HG02981 (cell line): ENCODE measurements at regions not wholly inside any gene's neighbourhood (a gene's known extent, or its start where the extent isn't known, plus 50 kb on each side); places are given as distances from the start of the nearest gene placed in this dataset.
"Not testable (repeated sequence)": the region's sequence is repeated elsewhere in the genome, so short reads cannot be mapped to it uniquely, and the experiment has no call there.

Experiments
- ATAC-seq: cut with Tn5 transposase; IDR thresholded peaks from one replicate; pipeline ENCODE4 v1.9.1; 2021; ENCODE audit warnings: mild to moderate bottlenecking, moderate library complexity; ENCODE audit not compliant: unreplicated experiment

DNA sequence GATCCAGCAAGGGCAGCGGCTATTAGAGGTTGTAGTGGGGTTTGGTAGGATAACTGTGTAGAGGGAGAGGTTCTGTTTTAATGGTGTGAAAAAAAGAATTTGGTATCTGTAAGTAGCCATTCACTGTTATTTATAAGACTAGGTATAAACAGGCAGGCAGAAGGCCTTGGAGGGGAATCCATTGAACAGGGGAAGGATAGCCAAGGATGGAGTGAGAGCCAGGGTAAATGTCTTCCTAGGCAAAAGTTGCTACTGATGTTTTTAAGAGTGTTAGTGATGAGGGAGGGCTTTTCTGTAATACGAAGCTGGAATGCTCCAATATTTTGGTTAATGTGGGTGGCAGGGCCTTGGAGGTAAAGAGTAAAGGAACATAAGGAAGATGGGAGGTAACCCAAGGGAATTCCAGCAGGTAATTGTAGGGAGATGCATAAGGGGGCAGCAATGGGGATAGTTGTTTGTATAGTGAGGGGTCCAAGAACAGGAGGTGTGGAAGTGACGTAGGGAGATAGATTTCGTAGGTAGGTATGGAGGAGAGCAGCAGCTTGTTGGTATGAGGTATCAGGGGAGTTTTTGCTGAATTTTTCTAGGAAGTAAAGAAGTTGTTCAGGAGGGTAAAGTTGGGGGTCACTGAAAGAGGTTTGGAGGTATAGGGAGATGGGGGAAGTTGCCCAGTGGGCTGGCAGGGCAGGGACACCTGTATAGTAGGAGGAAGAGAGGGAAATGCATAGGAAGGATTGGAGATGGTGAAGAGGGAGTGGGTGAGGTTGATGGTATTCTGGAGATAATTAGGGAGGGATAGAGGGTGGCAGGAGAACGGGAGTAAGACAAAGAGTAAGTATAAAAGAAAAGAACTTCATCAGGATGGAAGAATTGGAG, 752.4 kb upstream of the ADGRB3 start:
- ATAC-seq = no peak

DNA sequence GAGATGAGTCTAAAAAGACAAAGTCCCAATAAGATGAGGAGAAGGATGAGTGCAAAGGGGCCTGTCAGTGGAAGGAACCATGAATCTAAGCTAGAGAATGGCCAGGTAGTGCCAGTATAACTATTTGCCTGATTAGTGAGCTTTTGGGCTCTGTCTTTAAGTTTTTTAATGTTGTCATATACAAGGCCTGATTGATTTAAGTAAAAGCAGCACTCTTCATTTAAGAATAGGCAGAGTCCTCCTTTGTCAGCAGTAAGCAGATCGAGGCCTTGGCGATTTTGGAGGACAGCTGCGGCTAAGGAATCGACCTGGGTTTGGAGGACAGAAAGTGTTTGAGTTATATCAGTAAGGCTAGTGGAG, 753.4 kb upstream of the ADGRB3 start:
- no peak for ATAC-seq

DNA sequence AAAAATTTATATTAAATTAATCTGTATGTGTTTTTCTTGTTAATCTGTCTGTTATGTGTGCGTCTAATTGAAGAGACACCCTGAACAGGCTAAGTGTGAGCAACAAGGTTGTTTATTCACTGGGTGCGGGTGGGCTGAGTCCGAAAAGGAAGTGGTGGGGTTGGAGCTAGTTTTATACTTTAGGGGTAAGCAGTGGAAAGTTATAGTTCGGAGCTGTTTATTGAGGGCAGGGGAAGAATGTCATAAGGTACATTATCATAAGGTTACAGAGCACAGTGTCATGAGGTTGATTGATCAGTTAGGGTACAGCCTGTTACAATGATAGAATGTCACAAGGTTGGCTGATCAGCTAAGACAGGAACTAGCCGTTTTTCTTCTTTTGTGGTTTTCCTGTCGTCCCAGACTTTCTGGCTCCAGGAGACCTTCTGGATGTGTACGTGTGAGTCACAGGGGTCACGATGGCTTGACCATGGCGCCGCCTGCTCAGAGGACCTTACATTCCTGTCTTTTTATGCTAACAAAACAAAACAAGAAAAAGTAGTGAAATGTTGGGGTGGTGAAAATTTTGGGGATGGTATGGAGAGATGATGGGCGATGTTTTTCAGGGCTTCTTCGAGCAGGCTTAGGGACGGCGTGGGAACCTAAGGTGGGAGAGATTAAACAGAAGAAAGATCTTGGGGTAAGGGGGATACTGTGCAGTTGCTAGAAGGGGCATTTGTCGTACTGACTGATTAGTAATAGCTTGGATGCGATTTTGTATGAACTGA, 754.0 kb upstream of the ADGRB3 start:
- ATAC-seq = no peak

DNA sequence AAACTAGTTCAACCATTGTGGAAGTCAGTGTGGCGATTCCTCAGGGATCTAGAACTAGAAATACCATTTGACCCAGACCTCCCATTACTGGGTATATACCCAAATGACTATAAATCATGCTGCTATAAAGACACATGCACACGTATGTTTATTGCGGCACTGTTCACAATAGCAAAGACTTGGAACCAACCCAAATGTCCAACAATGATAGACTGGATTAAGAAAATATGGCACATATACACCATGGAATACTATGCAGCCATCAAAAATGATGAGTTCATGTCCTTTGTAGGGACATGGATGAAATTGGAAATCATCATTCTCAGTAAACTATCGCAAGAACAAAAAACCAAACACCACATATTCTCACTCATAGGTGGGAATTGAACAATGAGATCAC, 754.7 kb upstream of the ADGRB3 start:
- not testable (repeated sequence) for ATAC-seq

DNA sequence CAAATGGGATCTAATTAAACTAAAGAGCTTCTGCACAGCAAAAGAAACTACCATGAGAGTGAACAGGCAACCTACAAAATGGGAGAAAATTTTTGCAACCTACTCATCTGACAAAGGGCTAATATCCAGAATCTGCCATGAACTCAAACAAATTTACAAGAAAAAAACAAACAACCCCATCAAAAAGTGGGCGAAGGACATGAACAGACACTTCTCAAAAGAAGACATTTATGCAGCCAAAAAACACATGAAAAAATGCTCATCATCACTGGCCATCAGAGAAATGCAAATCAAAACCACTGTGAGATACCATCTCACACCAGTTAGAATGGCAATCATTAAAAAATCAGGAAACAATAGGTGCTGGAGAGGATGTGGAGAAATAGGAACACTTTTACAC, 755.2 kb upstream of the ADGRB3 start:
- not testable (repeated sequence) for ATAC-seq

DNA sequence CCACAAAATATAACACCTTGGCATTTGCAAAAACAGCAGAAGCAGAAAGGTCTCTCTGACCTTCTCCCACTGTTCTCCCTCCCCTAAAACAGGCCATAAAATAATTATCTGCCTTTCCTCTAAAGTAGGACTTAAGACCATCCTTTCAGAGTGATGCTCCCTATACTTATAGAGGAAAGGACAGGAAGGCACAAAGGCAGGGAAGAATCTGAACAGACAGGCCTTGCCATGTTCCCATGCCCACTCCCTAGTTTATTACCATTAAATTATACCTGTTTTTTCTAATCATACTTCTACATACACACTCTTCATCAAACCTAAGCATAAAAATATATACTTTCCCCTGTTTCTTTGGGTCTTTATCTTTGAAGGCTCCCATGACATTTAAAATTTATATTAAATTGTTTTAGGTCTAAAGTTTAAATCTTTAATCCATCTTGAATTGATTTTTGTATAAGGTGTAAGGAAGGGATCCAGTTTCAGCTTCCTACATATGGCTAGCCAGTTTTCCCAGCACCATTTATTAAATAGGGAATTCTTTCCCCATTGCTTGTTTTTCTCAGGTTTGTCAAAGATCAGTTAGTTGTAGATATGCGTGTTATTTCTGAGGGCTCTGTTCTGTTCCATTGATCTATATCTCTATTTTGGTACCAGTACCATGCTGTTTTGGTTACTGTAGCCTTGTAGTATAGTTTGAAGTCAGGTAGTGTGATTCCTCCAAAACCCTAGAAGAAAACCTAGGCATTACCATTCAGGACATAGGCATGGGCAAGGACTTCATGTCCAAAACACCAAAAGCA, 755.8 kb upstream of the ADGRB3 start:
- ATAC-seq = not testable (repeated sequence)

DNA sequence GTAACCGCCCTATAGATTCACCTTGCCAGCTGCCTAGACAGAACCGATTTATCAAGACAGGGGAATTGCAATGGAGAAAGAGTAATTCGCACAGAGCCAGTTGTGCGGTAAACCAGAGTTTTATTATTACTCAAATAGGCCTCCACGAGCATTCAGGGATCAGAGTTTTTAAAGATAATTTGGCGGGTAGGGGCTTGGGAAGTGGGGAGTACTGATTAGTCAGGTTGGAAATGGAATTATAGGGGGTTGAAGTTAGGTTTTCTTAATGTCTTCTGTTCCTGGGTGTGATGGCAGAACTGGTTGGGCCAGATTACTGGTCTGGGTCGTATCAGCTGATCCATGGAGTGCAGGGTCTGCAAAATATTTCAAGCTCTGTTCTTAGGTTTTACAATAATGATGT, 756.9 kb upstream of the ADGRB3 start:
- not testable (repeated sequence) for ATAC-seq

DNA sequence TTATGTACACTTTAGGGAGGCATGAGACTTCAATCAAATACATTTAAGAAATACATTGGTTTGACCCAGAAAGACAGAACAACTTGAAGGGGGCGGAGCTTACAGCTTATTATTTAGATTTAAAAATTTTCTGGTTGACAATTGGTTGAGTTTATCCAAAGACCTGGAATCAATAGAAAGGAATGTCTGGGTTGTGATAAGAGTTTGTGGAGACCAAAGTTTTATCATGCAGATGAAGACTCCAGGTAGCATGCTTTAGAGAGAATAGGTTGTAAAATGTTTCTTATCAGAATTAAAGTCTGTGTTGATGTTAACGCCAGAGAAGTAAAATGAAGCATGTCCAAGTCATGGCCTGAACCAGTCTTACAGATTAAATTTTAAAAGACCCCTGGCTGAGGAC, 757.8 kb upstream of the ADGRB3 start:
- ATAC-seq = no peak

DNA sequence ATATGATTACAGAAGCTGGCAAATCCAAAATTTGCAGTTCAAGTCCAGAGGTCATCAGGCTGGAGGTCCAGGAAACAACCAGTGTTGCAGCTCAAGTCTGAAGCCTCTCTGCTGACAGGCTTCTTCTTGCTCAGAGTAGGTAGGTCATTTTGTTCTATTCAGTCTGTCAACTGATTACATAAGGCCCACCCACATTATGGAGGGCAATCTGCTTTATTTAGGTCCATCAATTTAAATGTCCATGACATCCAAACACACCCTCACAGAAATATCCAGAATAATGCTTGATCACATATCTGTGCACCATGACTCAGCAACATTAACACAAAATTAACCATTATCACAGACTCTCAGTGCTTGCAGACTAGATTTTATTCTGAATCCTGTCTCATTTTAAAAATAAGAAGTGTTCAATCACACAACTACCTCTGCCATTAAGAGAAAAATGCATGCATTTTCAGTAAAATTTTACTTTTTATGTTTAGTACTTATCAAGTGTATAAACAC, 759.2 kb upstream of the ADGRB3 start:
- no peak for ATAC-seq

DNA sequence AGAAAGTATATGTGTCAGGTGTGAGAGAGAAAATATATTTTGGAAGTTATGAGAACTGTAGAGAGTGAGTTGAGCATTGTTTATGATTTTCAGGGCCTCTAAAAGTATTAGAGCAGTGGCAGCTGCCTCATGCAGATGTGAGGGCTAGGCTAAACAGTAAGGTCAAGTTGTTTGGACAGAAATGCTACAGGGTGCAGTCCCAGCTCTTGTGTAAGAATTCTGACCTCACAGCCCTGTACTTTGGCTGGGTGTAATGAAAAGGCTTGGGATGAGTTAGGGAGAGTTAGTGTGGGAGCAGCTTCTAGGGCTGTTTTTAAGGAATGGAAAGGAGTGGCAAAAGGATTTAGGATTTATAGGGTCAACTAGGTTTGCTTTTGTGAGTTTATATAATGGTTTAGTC, 764.8 kb upstream of the ADGRB3 start:
- no peak for ATAC-seq

DNA sequence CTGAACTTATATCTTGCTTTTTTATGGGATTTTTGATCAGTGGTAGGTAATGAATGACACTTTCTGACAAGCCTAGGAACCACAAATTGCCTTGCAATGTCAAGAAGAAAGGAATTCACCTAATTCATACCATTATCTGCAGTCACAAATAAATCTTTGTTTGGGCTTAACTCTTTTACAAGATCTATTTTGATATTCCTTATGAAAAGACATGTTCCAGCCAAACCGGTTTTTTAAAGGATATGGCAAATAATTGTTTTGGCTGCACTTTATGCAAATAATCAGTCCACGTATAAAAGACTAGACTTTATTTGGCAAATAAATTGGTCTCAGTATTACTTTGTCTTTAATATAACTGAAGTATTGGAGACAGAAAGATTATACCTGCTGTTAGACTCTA, 771.7 kb upstream of the ADGRB3 start:
- ATAC-seq = no peak

DNA sequence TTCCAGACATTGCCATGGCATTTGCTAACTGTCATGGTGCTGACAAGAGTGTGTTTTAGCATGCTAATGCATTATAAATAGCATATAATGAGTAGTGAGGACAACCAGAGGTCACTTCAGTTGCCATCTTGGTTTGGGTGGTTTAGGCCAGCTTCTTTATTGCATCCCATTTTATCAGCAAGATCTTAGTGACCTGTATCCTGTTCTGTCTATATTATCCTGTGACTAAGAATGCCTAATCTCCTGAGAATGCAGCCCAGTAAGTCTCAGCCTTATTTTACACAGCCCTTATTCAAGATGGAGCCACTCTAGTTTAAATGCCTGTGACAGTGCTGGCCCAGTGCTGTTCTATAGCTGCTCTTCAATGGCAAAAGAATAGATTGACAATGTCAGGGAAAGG, 781.0 kb upstream of the ADGRB3 start:
- ATAC-seq = no peak

DNA sequence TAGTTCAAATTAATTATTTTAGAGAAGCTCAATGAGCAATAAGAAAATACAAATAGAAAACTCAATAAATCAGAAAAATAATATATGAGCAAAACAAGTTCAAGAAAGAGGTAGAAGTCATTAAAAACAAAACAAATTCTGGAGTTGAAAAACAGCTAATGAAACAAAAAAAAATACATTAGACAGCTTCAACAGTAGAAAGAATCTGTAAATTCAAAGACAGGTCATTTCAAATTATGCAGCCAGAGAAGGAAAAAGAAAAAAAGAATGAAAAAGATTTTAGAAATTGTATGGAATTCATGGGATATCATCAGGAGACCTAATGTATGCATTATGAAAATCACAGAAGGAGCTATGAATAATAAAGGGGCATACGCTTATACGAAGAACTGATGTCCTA, 795.3 kb upstream of the ADGRB3 start:
- ATAC-seq = no peak

DNA sequence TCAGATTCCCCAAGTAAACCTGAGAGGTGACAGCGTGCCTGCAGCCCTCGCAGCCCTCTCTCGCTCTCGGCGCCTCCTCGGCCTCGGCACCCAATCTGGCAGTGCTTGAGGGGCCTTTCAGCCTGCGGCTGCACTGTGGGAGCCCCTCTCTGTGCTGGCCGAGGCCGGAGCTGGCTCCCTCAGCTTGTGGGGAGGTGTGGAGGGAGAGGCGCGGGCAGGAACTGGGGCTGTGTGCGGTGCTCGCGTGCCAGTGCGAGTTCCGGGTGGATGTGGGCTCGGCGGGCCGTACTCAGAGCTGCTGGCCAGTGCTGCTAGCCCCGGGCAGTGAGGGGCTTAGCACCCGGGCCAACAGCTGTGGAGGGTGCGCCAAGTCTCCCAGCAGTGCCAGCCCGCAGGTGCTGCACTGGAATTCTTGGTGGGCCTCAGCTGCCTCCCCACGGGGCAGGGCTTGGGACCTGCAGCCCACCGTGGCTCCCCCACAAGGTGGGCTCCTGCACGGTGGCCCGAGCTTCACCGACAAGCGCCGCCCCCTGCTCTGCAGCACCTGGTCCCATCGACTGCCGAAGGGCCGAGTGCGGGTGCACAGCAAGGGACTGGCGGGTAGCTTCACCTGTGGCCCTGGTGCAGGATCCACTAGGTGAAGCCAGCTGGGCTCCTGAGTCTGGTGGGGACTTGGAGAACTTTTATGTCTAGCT, 809.7 kb upstream of the ADGRB3 start:
- no peak for ATAC-seq

DNA sequence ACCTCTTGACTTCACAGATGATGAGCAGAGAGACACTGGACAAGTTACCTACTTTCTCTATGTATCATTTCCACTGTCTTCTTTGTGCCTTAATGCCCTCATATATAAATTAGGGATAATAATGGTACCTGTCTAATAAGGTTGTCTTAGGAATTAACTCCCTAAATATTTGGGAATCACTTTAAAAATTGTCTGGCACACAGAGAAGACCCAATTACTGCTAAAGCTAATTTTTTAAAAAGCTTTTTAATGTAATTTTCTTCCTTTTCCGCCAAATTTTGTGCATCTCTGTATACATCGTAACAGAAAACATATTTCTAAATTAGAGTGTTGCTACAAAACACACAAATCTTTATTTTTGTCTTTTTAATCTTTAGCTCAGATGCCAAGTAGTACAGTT, 816.8 kb upstream of the ADGRB3 start:
- ATAC-seq = no peak

DNA sequence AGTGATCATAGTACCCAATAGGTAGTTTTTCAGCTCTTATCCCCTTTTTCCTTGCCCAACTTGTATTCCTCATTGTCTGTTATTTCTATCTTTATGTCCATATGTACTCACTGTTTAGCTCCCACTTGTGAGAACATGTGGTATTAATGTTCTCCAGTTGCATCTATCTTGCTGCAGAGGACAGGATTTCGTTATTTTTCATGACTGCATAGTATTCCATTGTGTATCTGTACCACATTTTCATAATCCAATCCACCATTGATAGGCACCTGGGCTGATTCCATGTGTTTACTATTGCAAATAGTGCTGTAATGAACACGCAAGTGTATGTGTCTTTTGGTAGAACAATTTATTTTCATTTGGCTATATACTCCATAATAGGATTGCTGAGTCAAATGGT, 819.5 kb upstream of the ADGRB3 start:
- no peak for ATAC-seq

DNA sequence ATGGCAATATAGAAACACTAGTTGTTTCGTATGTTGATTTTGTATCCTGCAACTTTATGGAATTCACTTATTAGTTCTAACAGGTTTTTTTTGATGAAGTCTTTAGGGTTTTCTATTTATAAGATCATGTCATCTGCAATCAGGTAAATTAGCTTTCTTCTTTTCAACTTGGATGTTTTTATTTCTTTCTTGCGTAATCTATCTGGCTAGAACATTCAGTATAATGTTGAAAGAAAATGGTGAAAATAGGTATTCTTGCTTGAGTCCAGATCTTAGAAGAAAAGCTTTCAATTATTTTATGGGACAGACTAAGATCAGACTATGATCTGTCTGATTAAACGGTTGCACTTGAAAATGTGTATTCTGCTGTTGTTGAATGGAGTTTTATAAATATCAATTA, 820.8 kb upstream of the ADGRB3 start:
- ATAC-seq = no peak

DNA sequence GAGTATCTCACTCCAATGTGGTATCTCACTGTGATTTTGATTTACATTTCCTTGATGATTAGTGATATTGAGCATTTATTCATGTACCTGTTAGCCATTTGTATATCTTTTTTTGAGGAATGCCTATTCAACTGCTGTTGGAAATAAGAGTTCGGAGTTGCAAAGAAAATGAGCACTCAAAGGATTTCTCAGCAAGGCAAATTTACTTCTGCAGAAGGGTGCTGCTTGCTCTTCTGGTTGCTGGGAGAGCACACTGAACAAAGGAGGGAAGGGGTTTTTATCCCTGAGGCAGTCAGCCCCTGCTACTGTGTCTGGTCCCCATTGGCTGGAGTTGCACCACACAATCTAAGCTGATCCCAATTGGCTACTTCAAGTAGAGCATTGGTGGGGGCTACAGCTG, 822.4 kb upstream of the ADGRB3 start:
- no peak for ATAC-seq

DNA sequence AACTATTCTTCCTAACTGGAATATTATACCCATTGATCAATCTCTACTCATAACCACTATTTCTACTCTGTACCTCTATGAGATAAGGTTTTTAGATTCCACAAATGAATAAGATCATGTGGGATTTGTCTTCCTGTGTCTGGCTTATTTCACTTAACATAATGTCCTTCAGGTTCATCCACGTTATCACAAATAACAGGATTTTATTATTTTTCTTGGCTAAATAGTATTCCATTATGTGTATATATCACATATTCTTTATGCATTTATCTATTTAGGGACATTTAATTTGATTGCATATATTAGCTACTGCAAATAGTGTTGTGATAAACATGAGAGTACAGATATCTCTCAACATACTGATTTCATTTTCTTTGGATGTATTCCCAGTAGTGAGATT, 823.0 kb upstream of the ADGRB3 start:
- no peak for ATAC-seq

DNA sequence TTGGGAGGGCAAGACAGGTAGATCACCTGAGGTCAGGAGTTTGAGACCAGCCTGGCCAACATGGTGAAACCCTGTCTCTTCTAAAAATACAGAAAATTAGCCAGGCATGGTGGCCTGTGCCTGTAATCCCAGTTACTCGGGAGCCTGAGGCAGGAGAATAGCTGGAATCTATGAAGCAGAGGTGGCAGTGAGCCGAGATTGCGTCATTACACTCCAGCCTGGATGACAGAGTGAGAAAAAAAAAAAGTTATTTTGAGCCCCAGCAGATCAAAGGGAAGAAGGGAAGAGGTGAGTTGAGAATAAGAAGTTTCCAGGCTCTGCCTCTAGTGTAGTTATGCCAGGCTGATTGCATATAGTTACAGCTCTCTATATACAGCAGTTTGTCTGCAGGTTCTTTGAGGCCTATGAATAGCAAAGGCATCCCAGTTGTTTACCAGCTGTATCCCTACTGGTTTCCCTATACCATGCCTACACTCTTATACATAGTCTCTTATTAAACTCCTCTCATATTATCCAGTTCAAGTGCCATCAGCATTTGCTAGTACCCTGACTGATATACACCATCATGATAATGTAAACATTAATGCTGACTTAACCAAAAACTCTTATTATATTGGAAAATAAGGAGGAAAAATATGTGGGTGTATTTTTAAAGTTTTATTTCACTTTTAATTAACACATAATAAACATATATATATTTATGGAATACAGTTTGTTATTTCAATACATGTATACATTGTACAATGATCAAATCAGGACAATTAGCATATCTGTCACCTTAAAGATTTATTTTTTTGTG, 823.6 kb upstream of the ADGRB3 start:
- no peak for ATAC-seq
